ENCODE measurements at regions not wholly inside any gene's neighbourhood (a gene's known extent, or its start where the extent isn't known, plus 50 kb on each side); places are given as distances from the start of the nearest gene placed in this dataset.
"Not testable (repeated sequence)": the region's sequence is repeated elsewhere in the genome, so short reads cannot be mapped to it uniquely, and the experiment has no call there.

DNA sequence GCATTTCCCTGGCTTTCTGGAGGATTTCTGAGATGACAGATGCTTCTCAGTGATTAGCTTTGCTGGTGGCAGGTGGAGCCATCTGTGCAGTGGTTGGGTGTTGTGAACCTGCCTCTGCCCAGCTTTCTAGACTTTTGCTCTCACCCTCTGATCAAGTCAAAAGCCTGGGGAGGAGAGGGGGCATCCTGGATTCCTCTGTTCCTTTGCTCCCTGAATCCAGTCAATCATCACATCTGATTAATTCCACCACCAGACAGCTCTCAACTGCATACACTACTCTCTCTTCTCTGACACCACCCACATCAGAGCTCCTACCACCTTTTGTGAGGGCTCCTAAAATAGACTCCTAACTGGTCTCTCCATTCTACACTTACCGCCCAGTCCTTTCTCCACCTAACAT is 283.5 kb downstream of the WDR11 start:
- no peak for DNase-seq (ENCODE audit: low read depth)
- TF ChIP-seq, protein P1, sequence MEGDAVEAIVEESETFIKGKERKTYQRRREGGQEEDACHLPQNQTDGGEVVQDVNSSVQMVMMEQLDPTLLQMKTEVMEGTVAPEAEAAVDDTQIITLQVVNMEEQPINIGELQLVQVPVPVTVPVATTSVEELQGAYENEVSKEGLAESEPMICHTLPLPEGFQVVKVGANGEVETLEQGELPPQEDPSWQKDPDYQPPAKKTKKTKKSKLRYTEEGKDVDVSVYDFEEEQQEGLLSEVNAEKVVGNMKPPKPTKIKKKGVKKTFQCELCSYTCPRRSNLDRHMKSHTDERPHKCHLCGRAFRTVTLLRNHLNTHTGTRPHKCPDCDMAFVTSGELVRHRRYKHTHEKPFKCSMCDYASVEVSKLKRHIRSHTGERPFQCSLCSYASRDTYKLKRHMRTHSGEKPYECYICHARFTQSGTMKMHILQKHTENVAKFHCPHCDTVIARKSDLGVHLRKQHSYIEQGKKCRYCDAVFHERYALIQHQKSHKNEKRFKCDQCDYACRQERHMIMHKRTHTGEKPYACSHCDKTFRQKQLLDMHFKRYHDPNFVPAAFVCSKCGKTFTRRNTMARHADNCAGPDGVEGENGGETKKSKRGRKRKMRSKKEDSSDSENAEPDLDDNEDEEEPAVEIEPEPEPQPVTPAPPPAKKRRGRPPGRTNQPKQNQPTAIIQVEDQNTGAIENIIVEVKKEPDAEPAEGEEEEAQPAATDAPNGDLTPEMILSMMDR (IDR thresholded peaks at IDR 0.05; ENCODE audit: insufficient read depth, low read depth, low read length, missing control alignments), result no peak
- no peak overlapping the region for H3K4me3 ChIP-seq (ENCODE audit: low read depth, low read length)

DNA sequence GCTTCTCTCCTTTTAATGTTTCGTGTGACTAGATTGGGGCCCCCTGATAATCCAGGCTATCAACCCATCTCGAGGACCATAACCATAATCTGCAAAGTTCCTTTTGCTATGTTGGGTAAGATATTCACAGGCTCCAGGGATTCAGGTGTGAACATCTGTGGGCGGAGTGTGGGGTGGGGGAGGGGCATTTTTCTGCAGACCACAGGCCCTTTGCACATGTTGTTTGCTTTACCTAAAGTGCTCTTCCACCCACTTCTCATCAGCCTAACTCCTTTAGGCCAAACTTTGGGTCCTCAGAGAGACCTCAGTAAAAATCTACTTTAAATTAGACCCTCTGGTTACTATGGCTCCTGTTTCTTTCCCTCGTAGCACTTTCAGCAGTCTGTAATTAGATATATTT is 284.4 kb downstream of the WDR11 start:
- DNase-seq (ENCODE audit: low read depth), result no peak
- TF ChIP-seq, protein P1 (IDR thresholded peaks at IDR 0.05; ENCODE audit: insufficient read depth, low read depth, low read length, missing control alignments), result no peak
- no peak overlapping the region for H3K4me3 ChIP-seq (ENCODE audit: low read depth, low read length)

DNA sequence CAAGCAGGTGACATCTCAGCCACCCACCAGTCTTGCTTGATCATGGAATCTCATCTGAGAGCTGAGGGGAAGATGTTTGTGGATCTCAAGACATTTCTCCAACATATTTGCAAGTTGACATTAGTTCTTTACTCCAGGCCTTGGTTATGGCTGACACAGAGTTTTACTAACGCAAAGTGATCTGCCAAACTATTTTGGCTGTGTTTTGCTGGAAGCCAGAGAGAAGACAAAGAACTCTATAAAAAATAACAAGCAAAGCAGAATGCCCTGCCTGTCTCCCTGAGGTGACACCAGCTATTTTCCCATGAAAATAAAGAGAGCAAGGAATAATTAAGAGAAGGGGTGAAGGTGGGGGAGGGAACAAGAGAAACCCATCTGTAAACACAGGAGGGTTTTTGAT is 286.4 kb downstream of the WDR11 start:
- no peak overlapping the region for H3K4me3 ChIP-seq (ENCODE audit: low read depth, low read length)
- TF ChIP-seq, protein P1 (IDR thresholded peaks at IDR 0.05; ENCODE audit: insufficient read depth, low read depth, low read length, missing control alignments), result no peak
- DNase-seq (ENCODE audit: low read depth), result no peak

DNA sequence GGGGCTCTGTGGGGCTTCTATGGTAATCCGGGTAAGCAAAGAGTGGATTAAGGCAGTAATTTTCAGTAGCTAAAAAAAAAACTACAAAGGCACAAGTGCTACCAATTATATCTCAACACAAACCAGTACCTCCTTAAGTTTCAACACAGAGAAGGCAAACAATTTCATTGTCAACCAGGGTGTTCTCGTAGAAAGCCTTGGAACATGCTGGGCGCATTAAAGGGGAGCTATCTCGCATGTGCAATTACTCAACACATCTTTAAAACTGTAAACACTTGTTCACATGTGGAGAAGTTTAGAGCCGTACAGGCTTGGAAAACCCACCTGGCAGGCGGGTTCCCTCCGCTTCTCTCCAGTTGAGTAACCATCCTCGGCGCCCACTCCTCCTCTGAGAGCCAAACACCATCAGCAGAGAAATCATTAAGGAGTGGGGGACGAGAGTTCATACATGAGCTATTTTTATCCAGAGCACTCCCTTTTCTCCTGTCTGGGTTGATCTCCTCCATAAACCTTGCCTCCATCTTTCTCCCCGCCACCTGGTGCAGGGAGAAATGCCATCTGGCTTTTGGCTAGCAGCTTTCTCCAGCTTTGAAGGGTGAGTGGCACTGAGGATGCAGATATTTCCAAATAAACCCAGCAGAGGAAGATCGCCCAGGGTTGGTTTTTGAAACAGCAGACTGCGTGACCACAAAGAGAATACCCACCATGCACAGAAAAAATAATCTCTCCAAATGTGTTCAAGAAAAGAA is 287.1 kb downstream of the WDR11 start:
- DNase-seq (ENCODE audit: low read depth), result no peak
- H3K4me3 ChIP-seq (ENCODE audit: low read depth, low read length), result no peak overlapping the region
- TF ChIP-seq, protein P1 (IDR thresholded peaks at IDR 0.05; ENCODE audit: insufficient read depth, low read depth, low read length, missing control alignments), result no peak

DNA sequence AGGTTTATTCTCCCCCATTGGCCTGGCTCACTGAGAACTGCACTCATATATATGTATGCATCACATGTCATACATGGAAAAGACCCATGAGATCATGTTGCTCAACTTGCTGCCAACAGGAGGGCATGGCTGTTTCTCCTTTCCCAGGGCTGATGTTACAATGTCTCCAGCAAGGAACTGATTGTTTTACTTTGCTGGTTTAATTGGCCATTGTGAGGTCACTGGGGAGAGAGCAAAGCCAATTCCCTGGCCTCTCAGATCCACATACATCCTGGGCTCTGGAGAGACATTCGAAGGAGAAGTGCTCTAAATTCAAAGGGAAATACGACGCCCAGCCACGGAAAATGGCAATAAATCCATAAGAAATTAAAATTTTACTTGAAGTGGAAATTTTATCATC is 287.8 kb downstream of the WDR11 start:
- no peak for DNase-seq (ENCODE audit: low read depth)
- TF ChIP-seq, protein P1 (IDR thresholded peaks at IDR 0.05; ENCODE audit: insufficient read depth, low read depth, low read length, missing control alignments), result no peak
- no peak overlapping the region for H3K4me3 ChIP-seq (ENCODE audit: low read depth, low read length)

DNA sequence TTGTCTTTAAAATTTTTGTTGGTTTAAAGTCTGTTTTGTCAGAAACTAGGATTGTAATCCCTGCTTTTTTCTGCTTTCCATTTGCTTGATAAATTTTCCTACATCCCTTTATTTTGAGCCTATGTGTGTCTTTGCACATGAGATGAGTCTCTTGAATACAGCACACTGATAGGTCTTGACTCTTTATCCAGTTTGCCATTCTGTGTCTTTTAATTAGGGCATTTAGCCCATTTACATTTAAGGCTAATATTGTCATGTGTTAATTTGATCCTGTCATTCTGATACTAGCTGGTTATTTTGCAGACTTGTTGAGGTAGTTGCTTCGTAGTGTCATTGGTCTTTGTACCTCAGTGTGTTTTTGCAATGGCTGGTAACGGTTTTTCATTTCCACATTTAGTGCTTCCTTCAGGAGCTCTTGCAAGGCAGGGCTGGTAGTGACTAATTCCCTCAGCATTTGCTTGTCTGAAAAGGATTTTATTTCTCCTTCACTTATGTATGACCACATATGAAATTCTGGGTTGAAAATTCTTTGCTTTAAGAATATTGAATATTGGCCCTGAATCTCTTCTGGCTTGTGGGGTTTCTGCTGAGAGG is 294.7 kb downstream of the WDR11 start:
- not testable (repeated sequence) for DNase-seq (ENCODE audit: low read depth); H3K4me3 ChIP-seq (ENCODE audit: low read depth, low read length)

DNA sequence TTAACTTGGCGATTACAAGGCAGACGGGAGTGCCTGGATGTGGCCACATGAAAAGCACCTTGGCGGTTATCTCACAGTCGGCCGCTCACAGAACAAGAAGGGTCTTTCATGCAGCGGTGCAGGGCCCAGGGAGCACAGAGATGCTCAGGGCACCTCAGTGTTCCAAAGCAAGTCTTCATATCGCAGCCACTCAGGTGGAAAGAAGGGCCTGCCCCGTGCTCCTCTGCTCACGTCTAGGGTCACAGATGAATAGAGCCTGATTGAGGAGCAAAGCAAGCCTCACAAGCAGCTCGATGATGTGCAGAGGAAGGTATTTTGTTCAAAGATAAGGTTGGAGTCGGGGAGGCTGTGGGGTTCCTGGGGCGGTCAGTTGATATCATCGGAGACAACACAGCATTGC is 297.8 kb downstream of the WDR11 start:
- DNase-seq (ENCODE audit: low read depth), result no peak
- TF ChIP-seq, protein P1 (IDR thresholded peaks at IDR 0.05; ENCODE audit: insufficient read depth, low read depth, low read length, missing control alignments), result no peak
- H3K4me3 ChIP-seq (ENCODE audit: low read depth, low read length), result no peak overlapping the region

All from GM12865 (cell line).